OCI-LY1 (cell line): ENCODE measurements at regions not wholly inside any gene's neighbourhood (a gene's known extent, or its start where the extent isn't known, plus 50 kb on each side); places are given as distances from the start of the nearest gene placed in this dataset.

Experiments used
- H2AFZ ChIP-seq: fragments of 200-600 bp; sonication (generic), shearing (Covaris generic); 2 replicates; pipeline ENCODE4 v1.6.0; 2014; ENCODE audit warnings: antibody characterized with exemption, mild to moderate bottlenecking, low read length
- H3F3A ChIP-seq: fragments of 200-600 bp; sonication (generic), shearing (Covaris generic); 2 replicates; pipeline ENCODE4 v1.6.0; 2014; ENCODE audit warnings: mild to moderate bottlenecking, antibody characterized with exemption, low read length, moderate library complexity; ENCODE audit not compliant: insufficient read depth
- H3K27ac ChIP-seq: fragments of 200-600 bp; sonication (generic); 2 replicates; pipeline ENCODE4 v1.5.1; 2014; ENCODE audit warnings: low read length, mixed run types, mild to moderate bottlenecking, low read depth; ENCODE audit not compliant: poor library complexity, severe bottlenecking
- H3K27me3 ChIP-seq: fragments of 200-600 bp; sonication (generic); 2 replicates; pipeline ENCODE4 v1.6.0; 2014; ENCODE audit warnings: antibody characterized with exemption, mild to moderate bottlenecking, low read length, moderate library complexity; ENCODE audit not compliant: insufficient read depth
- H3K36me3 ChIP-seq: fragments of 200-600 bp; sonication (generic); 2 replicates; pipeline ENCODE4 v1.6.1; 2014; ENCODE audit warnings: mild to moderate bottlenecking, antibody characterized with exemption, low read length, moderate library complexity, mixed read lengths; ENCODE audit not compliant: insufficient read depth
- H3K4me1 ChIP-seq: fragments of 200-600 bp; sonication (generic); 2 replicates; pipeline ENCODE4 v1.5.1; 2014; ENCODE audit warnings: mild to moderate bottlenecking, low read length, moderate library complexity; ENCODE audit not compliant: insufficient read depth, severe bottlenecking
- H3K4me2 ChIP-seq: fragments of 200-600 bp; sonication (generic), shearing (Covaris generic); 2 replicates; pipeline ENCODE4 v1.6.1; 2014; ENCODE audit warnings: low read length
- H3K4me3 ChIP-seq: fragments of 200-600 bp; sonication (generic); 2 replicates; pipeline ENCODE4 v1.5.1; 2014; ENCODE audit warnings: low read length, low read depth, mild to moderate bottlenecking, mixed read lengths; ENCODE audit not compliant: poor library complexity, severe bottlenecking
- H3K79me2 ChIP-seq: fragments of 200-600 bp; shearing (Covaris generic); 2 replicates; pipeline ENCODE4 v1.6.1; 2016; ENCODE audit warnings: mixed run types, low read length, mixed read lengths; ENCODE audit not compliant: insufficient read depth
- H3K9ac ChIP-seq: fragments of 200-600 bp; sonication (generic), shearing (Covaris generic); 2 replicates; pipeline ENCODE4 v1.6.1; 2014; ENCODE audit warnings: mild to moderate bottlenecking, low read length, mixed read lengths
- H3K9me2 ChIP-seq: fragments of 200-600 bp; sonication (generic), shearing (Covaris generic); 2 replicates; pipeline ENCODE4 v1.6.1; 2014; ENCODE audit warnings: low read depth, mild to moderate bottlenecking, low read length, mixed read lengths
- H3K9me3 ChIP-seq: fragments of 200-600 bp; shearing (Covaris generic); 2 replicates; pipeline ENCODE4 v1.6.1; 2014; ENCODE audit warnings: low read length, mixed read lengths
- H4K20me1 ChIP-seq: fragments of 200-600 bp; sonication (generic), shearing (Covaris generic); 2 replicates; pipeline ENCODE4 v1.6.0; 2016; ENCODE audit warnings: mild to moderate bottlenecking, low read length; ENCODE audit not compliant: insufficient read depth
- EZH2 ChIP-seq: fragments of 200-600 bp; sonication (generic), shearing (Covaris generic); IDR thresholded peaks from 2 replicates; pipeline ENCODE4 v1.8.0; 2017; ENCODE audit warnings: borderline replicate concordance, mixed run types, mild to moderate bottlenecking, antibody characterized with exemption, low read length, moderate library complexity, mixed read lengths
- TF ChIP-seq, protein P1 (sequence below): fragments of 200-600 bp; sonication (generic), shearing (Covaris generic); IDR thresholded peaks from 2 replicates; pipeline ENCODE4 v1.5.1; 2017; ENCODE audit warnings: mild to moderate bottlenecking, antibody characterized with exemption, low read length, moderate library complexity, mixed read lengths

GRCh38 chr12:78323226-78323625, 492.5 kb downstream of the NAV3 start:
- Histone ChIP-seq H3K9ac (no peak overlapping the region), H3K9me2 (no peaks in the 10 kb centered on the region), H3K4me3 (no peak overlapping the region), H3K4me2 (no peak overlapping the region), H3K79me2 (no peaks in the 10 kb centered on the region), H3K9me3 (no peaks in the 10 kb centered on the region), H3K4me1 (no peaks in the 10 kb centered on the region), H3K27me3 (no peaks in the 10 kb centered on the region), H2AFZ (no peak overlapping the region), H3K36me3 (no peaks in the 10 kb centered on the region), H3F3A (no peaks in the 10 kb centered on the region), H4K20me1 (no peaks in the 10 kb centered on the region), H3K27ac (no peak overlapping the region)
- TF ChIP-seq EZH2 = no peak
- TF ChIP-seq, protein P1, sequence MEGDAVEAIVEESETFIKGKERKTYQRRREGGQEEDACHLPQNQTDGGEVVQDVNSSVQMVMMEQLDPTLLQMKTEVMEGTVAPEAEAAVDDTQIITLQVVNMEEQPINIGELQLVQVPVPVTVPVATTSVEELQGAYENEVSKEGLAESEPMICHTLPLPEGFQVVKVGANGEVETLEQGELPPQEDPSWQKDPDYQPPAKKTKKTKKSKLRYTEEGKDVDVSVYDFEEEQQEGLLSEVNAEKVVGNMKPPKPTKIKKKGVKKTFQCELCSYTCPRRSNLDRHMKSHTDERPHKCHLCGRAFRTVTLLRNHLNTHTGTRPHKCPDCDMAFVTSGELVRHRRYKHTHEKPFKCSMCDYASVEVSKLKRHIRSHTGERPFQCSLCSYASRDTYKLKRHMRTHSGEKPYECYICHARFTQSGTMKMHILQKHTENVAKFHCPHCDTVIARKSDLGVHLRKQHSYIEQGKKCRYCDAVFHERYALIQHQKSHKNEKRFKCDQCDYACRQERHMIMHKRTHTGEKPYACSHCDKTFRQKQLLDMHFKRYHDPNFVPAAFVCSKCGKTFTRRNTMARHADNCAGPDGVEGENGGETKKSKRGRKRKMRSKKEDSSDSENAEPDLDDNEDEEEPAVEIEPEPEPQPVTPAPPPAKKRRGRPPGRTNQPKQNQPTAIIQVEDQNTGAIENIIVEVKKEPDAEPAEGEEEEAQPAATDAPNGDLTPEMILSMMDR = no peak

- TF ChIP-seq, protein P1 = no peak
- TF ChIP-seq EZH2 = no peak
- H2AFZ ChIP-seq = no peak overlapping the region
Measured at GRCh38 chr12:78324234-78324633, 493.5 kb downstream of the NAV3 start.

GRCh38 chr12:78328524-78328923, 497.8 kb downstream of the NAV3 start:
- Histone ChIP-seq H3K9ac (no peak overlapping the region), H3K79me2 (no peaks in the 10 kb centered on the region), H3K27ac (no peak overlapping the region), H3K9me2 (no peaks in the 10 kb centered on the region), H2AFZ (no peak overlapping the region), H3K4me3 (no peak overlapping the region), H3K36me3 (no peaks in the 10 kb centered on the region), H3K27me3 (no peaks in the 10 kb centered on the region), H4K20me1 (no peaks in the 10 kb centered on the region), H3K4me1 (no peaks in the 10 kb centered on the region), H3K4me2 (no peak overlapping the region), H3F3A (no peaks in the 10 kb centered on the region), H3K9me3 (no peaks in the 10 kb centered on the region)
- TF ChIP-seq, protein P1 = no peak
- TF ChIP-seq EZH2 = no peak

More at GRCh38 chr12:78324234-78324633, 493.5 kb downstream of the NAV3 start:
- no peaks in the 10 kb centered on the region for H4K20me1 ChIP-seq
- H3K4me2 ChIP-seq = no peak overlapping the region
- H3K36me3 ChIP-seq = no peaks in the 10 kb centered on the region
- no peaks in the 10 kb centered on the region for H3K9me3 ChIP-seq
- no peak overlapping the region for H3K4me3 ChIP-seq
- H3K9ac ChIP-seq = no peak overlapping the region
- H3F3A ChIP-seq = no peaks in the 10 kb centered on the region
- H3K9me2 ChIP-seq = no peaks in the 10 kb centered on the region
- H3K27me3 ChIP-seq = no peaks in the 10 kb centered on the region
- no peaks in the 10 kb centered on the region for H3K79me2 ChIP-seq
- no peaks in the 10 kb centered on the region for H3K4me1 ChIP-seq
- no peak overlapping the region for H3K27ac ChIP-seq
